ENCODE measurements at regions not wholly inside any gene's neighbourhood (a gene's known extent, or its start where the extent isn't known, plus 50 kb on each side); places are given as distances from the start of the nearest gene placed in this dataset.
"Not testable (repeated sequence)": the region's sequence is repeated elsewhere in the genome, so short reads cannot be mapped to it uniquely, and the experiment has no call there.

- TF ChIP-seq EP300 (IDR thresholded peaks at IDR 0.05); CTCF (IDR thresholded peaks at IDR 0.05); POLR2A (IDR thresholded peaks at IDR 0.05; ENCODE audit: low read depth); POLR2AphosphoS5 (IDR thresholded peaks at IDR 0.05): not testable (repeated sequence)
Measured at GRCh38 chr2:87538268-87538667, 209.6 kb upstream of the PLGLB2 start.

All from esophagus muscularis mucosa (tissue), 4 donors.